ENCODE measurements at regions not wholly inside any gene's neighbourhood (a gene's known extent, or its start where the extent isn't known, plus 50 kb on each side); places are given as distances from the start of the nearest gene placed in this dataset.

GRCh38 chr3:156760333-156760732, 65.8 kb upstream of the LEKR1 start:
- DNase-seq (ENCODE audit: insufficient read length, low spot score) = peak; percentile 16
- peak; percentile 79 for FAIRE-seq

- FAIRE-seq = no peak
Measured at GRCh38 chr3:156761007-156761406, 65.1 kb upstream of the LEKR1 start.

GRCh38 chr3:156761713-156762451, 64.3 kb upstream of the LEKR1 start:
- DNase-seq (ENCODE audit: insufficient read length, low spot score) = no peak
- no peak for FAIRE-seq

More at GRCh38 chr3:156761007-156761406, 65.1 kb upstream of the LEKR1 start:
- no peak for DNase-seq (ENCODE audit: insufficient read length, low spot score)

GRCh38 chr3:156762631-156763185, 63.4 kb upstream of the LEKR1 start:
- no peak for DNase-seq (ENCODE audit: insufficient read length, low spot score)
- FAIRE-seq = no peak

GRCh38 chr3:156763386-156763785, 62.8 kb upstream of the LEKR1 start:
- DNase-seq (ENCODE audit: insufficient read length, low spot score) = no peak
- no peak for FAIRE-seq

- FAIRE-seq = no peak
- DNase-seq (ENCODE audit: insufficient read length, low spot score) = no peak
Measured at GRCh38 chr3:156763931-156764720, 62.0 kb upstream of the LEKR1 start.

- DNase-seq (ENCODE audit: insufficient read length, low spot score) (no peak), FAIRE-seq (no peak)
Measured at GRCh38 chr3:156764751-156765150, 61.4 kb upstream of the LEKR1 start.

- DNase-seq (ENCODE audit: insufficient read length, low spot score) (no peak), FAIRE-seq (no peak)
Measured at GRCh38 chr3:156768390-156768789, 57.8 kb upstream of the LEKR1 start.

- DNase-seq (ENCODE audit: insufficient read length, low spot score) (no peak), FAIRE-seq (no peak)
Measured at GRCh38 chr3:156769721-156770654, 56.2 kb upstream of the LEKR1 start.

GRCh38 chr3:156770699-156771414, 55.3 kb upstream of the LEKR1 start:
- FAIRE-seq (no peak), DNase-seq (ENCODE audit: insufficient read length, low spot score) (no peak)

- FAIRE-seq (no peak), DNase-seq (ENCODE audit: insufficient read length, low spot score) (no peak)
Measured at GRCh38 chr3:156772588-156773206, 53.5 kb upstream of the LEKR1 start.

GRCh38 chr3:156776031-156776430, 50.1 kb upstream of the LEKR1 start:
- peak; percentile 82 for FAIRE-seq
- no peak for DNase-seq (ENCODE audit: insufficient read length, low spot score)
